WERI-Rb-1 (cell line): ENCODE measurements at regions not wholly inside any gene's neighbourhood (a gene's known extent, or its start where the extent isn't known, plus 50 kb on each side); places are given as distances from the start of the nearest gene placed in this dataset.
A peak's percentile ranks its signal among the peaks of the same experiment; 100 is the strongest.
"Not testable (repeated sequence)": the region's sequence is repeated elsewhere in the genome, so short reads cannot be mapped to it uniquely, and the experiment has no call there.

Source experiments
- DNase-seq: peaks from one replicate; pipeline ENCODE4 v3.0.0-alpha.2; 2020
- H3K27ac ChIP-seq: fragments of 250-450 bp; sonication (Bioruptor Pico); 2 replicates; pipeline ENCODE4 v1.5.1; 2020; ENCODE audit warnings: mild to moderate bottlenecking, moderate library complexity
- H3K27me3 ChIP-seq: fragments of 250-450 bp; sonication (Bioruptor Pico); 2 replicates; pipeline ENCODE4 v1.5.1; 2021; ENCODE audit warnings: mild to moderate bottlenecking, low read depth, moderate library complexity; ENCODE audit not compliant: insufficient read depth, severe bottlenecking
- H3K36me3 ChIP-seq: fragments of 250-450 bp; sonication (Bioruptor Pico); 2 replicates; pipeline ENCODE4 v1.5.1; 2020; ENCODE audit warnings: mild to moderate bottlenecking, moderate library complexity
- H3K4me3 ChIP-seq: 2 replicates; pipeline ENCODE4 v1.5.1; 2011; ENCODE audit warnings: low read depth, mild to moderate bottlenecking, control low read depth, low read length
- H3K9me3 ChIP-seq: fragments of 250-450 bp; sonication (Bioruptor Pico); 2 replicates; pipeline ENCODE4 v1.5.1; 2021; ENCODE audit warnings: mild to moderate bottlenecking, moderate library complexity; ENCODE audit not compliant: severe bottlenecking
- TF ChIP-seq, protein P1 (sequence below): IDR thresholded peaks from 2 replicates; pipeline ENCODE4 v1.5.1; 2011; ENCODE audit warnings: low read depth, mild to moderate bottlenecking, control low read depth, inconsistent platforms, low read length

DNA sequence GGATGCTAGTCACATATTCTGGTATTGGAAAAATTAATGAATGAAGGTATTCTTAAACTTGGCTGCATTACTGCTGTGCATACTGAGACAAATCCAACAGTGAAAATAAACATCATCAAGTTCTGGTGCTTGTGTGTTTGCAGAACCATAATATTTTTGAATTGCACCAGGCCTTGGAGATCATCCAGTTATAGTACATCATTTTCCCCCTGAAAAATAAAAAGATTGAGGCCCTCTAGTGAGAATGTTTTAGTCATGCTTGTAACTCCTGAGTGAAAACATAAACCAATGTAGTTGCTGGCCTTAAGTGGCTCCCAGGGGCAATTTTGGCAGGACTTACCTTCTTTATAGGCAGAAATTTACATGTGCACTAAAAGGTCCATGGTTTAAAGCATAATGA lies 218.8 kb upstream of the TMEM229A start:
- no peak overlapping the region for H3K27ac ChIP-seq
- no peaks in the 10 kb centered on the region for H3K27me3 ChIP-seq
- DNase-seq = no peak
- H3K9me3 ChIP-seq = no peaks in the 10 kb centered on the region
- TF ChIP-seq, protein P1, sequence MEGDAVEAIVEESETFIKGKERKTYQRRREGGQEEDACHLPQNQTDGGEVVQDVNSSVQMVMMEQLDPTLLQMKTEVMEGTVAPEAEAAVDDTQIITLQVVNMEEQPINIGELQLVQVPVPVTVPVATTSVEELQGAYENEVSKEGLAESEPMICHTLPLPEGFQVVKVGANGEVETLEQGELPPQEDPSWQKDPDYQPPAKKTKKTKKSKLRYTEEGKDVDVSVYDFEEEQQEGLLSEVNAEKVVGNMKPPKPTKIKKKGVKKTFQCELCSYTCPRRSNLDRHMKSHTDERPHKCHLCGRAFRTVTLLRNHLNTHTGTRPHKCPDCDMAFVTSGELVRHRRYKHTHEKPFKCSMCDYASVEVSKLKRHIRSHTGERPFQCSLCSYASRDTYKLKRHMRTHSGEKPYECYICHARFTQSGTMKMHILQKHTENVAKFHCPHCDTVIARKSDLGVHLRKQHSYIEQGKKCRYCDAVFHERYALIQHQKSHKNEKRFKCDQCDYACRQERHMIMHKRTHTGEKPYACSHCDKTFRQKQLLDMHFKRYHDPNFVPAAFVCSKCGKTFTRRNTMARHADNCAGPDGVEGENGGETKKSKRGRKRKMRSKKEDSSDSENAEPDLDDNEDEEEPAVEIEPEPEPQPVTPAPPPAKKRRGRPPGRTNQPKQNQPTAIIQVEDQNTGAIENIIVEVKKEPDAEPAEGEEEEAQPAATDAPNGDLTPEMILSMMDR = no peak
- H3K36me3 ChIP-seq = no peaks in the 10 kb centered on the region
- no peak overlapping the region for H3K4me3 ChIP-seq

DNA sequence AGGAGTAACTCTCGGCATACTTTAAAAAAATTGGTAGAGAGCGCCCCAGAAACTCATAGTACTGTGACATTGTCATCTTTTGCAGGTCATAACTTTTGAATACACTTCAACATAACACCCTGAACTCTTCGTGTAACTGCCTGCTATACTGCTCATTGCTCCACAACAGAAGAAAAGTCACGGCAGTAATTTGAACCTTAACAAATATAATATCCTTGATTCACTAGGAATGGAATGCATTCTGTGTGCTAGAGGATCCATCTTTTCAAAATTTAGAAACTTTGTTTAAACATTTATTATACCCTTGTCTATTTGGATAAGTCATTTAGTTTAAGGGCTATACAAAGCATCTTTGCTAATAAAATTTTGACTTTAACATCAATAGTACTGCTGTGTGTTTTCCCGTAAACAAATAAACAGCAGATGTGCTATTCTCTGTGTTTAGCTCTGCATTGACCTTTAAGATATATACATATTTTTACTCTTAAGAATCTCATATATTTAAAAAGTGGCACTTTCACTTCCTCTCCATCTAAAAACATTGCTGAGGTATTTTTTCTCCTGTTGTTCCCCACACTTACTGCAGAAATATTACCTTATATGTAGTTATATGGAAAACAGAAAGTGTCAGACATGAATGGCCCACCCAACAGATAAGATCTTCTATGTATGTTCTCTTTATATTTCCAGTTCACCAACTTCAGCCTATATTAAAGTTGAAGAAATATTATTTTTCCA lies 217.6 kb upstream of the TMEM229A start:
- DNase-seq = no peak
- TF ChIP-seq, protein P1 = no peak
- Histone ChIP-seq H3K27me3 (no peaks in the 10 kb centered on the region), H3K9me3 (no peaks in the 10 kb centered on the region), H3K36me3 (no peaks in the 10 kb centered on the region), H3K4me3 (no peak overlapping the region), H3K27ac (no peak overlapping the region)

DNA sequence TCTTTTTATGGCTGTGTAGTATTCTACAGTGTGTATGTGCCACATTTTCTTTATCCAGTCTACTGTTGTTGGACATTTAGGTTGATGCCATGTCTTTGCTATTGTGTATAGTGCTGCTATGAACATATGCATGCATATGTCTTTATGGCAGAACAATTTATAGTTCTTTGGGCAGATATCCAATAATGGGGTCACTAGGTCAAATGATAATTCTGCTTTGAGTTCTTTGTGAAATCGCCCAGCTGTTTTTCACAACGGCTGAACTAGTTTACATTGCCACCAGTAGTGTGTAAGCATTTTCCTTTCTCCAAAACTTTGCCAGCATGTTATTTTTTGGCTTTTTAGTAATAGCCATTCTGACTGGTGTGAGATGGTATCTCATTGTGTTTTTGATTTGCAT lies 214.8 kb upstream of the TMEM229A start:
- no peak for DNase-seq
- Histone ChIP-seq H3K4me3 (no peak overlapping the region), H3K27me3 (no peaks in the 10 kb centered on the region), H3K36me3 (no peaks in the 10 kb centered on the region), H3K9me3 (no peaks in the 10 kb centered on the region), H3K27ac (no peak overlapping the region)
- TF ChIP-seq, protein P1 = no peak

DNA sequence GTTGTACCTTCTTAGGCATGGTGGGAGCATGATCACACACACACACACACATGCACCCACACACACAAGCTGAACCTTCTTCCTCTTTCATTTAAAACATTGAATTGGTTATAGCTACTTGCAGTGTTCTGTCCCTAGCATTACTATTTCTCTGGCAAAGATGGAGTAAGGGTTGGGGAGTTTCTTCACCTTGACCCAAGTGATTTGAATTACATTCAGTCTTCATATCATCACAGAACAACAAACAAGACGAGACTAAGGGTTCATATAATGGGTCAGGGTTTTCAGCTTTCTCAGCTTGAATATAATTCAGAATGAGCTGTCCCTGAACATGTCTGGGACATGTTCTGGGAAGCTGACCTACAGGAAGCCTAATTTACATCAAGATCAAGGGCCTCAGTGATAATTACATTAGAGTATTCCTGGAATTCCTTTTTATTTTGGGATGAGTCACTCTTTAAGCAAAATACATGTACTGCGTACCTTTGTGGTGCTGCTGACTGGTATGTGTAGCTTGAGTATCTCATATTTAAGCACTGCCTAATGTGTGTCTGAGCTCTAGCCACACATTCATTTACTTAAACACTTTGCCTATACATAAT lies 213.5 kb upstream of the TMEM229A start:
- Histone ChIP-seq H3K9me3 (no peaks in the 10 kb centered on the region), H3K27ac (peak overlapping the region; percentile 26; the same call in 1 of the 2 replicates)

DNA sequence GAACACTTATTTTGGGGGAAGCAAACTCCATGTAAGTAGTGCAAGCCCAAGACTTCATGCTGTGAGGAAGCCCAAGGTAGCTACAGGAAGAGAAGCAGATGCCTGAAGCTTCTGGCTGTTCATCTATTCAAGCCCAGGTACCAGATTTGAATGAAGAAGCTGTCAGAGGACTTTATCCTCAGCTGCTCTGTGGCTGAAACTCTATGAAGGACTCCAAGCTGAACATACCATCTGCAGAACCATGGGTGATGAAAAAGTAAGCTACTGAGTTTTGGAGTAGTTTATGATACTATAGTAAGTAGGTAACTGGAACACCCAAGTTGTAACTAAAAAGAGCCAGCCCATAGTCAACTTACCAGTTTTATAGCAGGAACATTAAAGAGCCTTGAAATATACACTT lies 211.6 kb upstream of the TMEM229A start:
- not testable (repeated sequence) for H3K27ac ChIP-seq, H3K27me3 ChIP-seq, H3K9me3 ChIP-seq, H3K36me3 ChIP-seq, DNase-seq, H3K4me3 ChIP-seq

More for the DNA sequence above, 213.5 kb upstream of the TMEM229A start:
- H3K27me3 ChIP-seq = no peaks in the 10 kb centered on the region
- H3K4me3 ChIP-seq = no peak overlapping the region
- TF ChIP-seq, protein P1 = no peak
- no peaks in the 10 kb centered on the region for H3K36me3 ChIP-seq
- DNase-seq = no peak

DNA sequence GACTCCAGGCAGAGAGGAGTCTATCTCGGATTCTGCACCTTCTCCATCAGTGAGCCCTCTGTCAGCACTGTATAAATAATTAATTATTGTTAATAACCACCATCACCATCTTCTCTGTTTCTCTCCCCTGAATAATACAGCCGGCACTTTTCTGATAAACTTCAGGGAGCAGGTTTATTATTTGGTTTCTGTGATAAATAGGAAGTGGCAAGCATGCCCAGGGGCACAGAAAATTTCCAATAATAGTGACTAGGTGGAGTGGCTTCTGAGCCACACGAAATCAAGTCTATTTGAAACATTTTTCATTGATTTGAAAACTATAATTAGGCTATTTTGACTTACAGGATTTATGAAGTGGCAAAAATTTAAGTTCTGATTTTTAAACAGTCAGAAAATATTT lies 186.8 kb upstream of the TMEM229A start:
- Histone ChIP-seq H3K27ac (no peak overlapping the region), H3K4me3 (no peak overlapping the region), H3K27me3 (no peaks in the 10 kb centered on the region), H3K9me3 (peaks cover 7% of the 10 kb centered on the region), H3K36me3 (no peaks in the 10 kb centered on the region)
- DNase-seq = no peak
- TF ChIP-seq, protein P1 = no peak
